HepG2 (cell line): ENCODE measurements at regions not wholly inside any gene's neighbourhood (a gene's known extent, or its start where the extent isn't known, plus 50 kb on each side); places are given as distances from the start of the nearest gene placed in this dataset.

Source experiments
- ATAC-seq: fragments of 200-7000 bp; cut with Tn5 transposase; 3 replicates; pipeline ENCODE4 v1.9.1; 2020; ENCODE audit warnings: mild to moderate bottlenecking, moderate library complexity
- BruUV-seq: library from RNA; stranded (reverse); fragments of 400-500 nt; replicated peaks from 2 replicates; lab custom pipeline; 2021; lab: Mats Ljungman, UMichigan
- CTCF ChIA-PET: fragments of 300-600 bp; formaldehyde crosslinking; extraction: SDS; loops from one replicate; lab custom pipeline; 2021; ENCODE audit warnings: low total read pairs, inconsistent platforms, low intra/inter-chr PET ratio; lab: Yijun Ruan, JAX
- POLR2A ChIA-PET: fragments of 350-600 bp; sonication (Branson Sonifier 250); formaldehyde crosslinking; loops from one replicate; lab custom pipeline; 2020; ENCODE audit warnings: antibody characterized with exemption, inconsistent platforms; lab: Yijun Ruan, JAX
- DNase-seq: peaks from one replicate; pipeline ENCODE4 v3.0.0-alpha.2; 2015; ENCODE audit warnings: low spot score
- FAIRE-seq: peaks from 3 replicates; lab custom pipeline; 2011; peaks lifted over from hg19 to GRCh38; lab: Jason Lieb, UNC
- H2AFZ ChIP-seq: one replicate; pipeline ENCODE4 v1.6.1; 2011; ENCODE audit warnings: low read length, inconsistent platforms
- H3K27ac ChIP-seq: fragments of 300-600 bp; 3 replicates; pipeline ENCODE4 v1.8.0; 2011; ENCODE audit warnings: mixed run types, mild to moderate bottlenecking, mixed read lengths, low read length, inconsistent platforms; ENCODE audit not compliant: insufficient read depth; ENCODE audit errors: extremely low read length
- H3K27me3 ChIP-seq, 2 experiments: fragments of 200-600 bp in 1 of 2; 2 replicates in 1 of 2; 3 replicates in 1 of 2; pipeline versions ENCODE4 v1.6.0 to v1.8.0; 2011; ENCODE audit warnings: low read length in 2 of 2, mild to moderate bottlenecking in 2 of 2, moderate library complexity in 2 of 2, inconsistent platforms in 1 of 2; ENCODE audit not compliant: insufficient read depth in 2 of 2, control insufficient read depth in 1 of 2
- H3K36me3 ChIP-seq, 2 experiments: fragments of 200-600 bp in 1 of 2; replicated peaks in 1 of 2; 2 replicates in 1 of 2; 3 replicates in 1 of 2; pipeline versions ENCODE4 v1.5.1 to v1.8.0; 2011; ENCODE audit warnings: low read length in 2 of 2, inconsistent platforms in 1 of 2; ENCODE audit not compliant: insufficient read depth in 2 of 2, control insufficient read depth in 1 of 2
- H3K4me1 ChIP-seq: 2 replicates; pipeline ENCODE4 v1.5.1; 2012; ENCODE audit warnings: low read length, inconsistent platforms; ENCODE audit not compliant: insufficient read depth
- H3K4me2 ChIP-seq: 2 replicates; pipeline ENCODE4 v1.6.0; 2011; ENCODE audit warnings: low read depth, low read length, inconsistent platforms
- H3K4me3 ChIP-seq, 3 experiments: fragments of 200-600 bp in 1 of 3; sonication (generic), shearing (Covaris generic) in 1 of 3; replicated peaks in 1 of 3; 2 replicates each; pipeline ENCODE4 v1.5.1; 2011 to 2016; ENCODE audit warnings: low read length in 3 of 3, inconsistent platforms in 2 of 3, low read depth in 2 of 3, mild to moderate bottlenecking in 2 of 3, control low read depth in 1 of 3, mixed read lengths in 1 of 3; ENCODE audit not compliant: insufficient read depth in 1 of 3
- H3K79me2 ChIP-seq: one replicate; pipeline ENCODE4 v1.6.1; 2011; ENCODE audit warnings: low read length, inconsistent platforms; ENCODE audit not compliant: insufficient read depth
- H3K9ac ChIP-seq: 2 replicates; pipeline ENCODE4 v1.6.0; 2011; ENCODE audit warnings: mild to moderate bottlenecking, low read depth, low read length, inconsistent platforms; ENCODE audit not compliant: insufficient read depth
- H3K9me3 ChIP-seq: 2 replicates; pipeline ENCODE4 v1.5.1; 2012; ENCODE audit warnings: mild to moderate bottlenecking, low read length
- H4K20me1 ChIP-seq: 2 replicates; pipeline ENCODE4 v1.6.0; 2011; ENCODE audit warnings: inconsistent platforms, mild to moderate bottlenecking, low read length, moderate library complexity; ENCODE audit not compliant: insufficient read depth
- CHCHD3 ChIP-seq: sonication (generic); formaldehyde crosslinking; IDR thresholded peaks from 2 replicates; pipeline ENCODE4 v1.8.0; 2022; ENCODE audit warnings: mild to moderate bottlenecking, missing genetic modification reagents, moderate library complexity
- FOXO1 ChIP-seq: sonication (generic); formaldehyde crosslinking; IDR thresholded peaks from 2 replicates; pipeline ENCODE4 v1.4.0; 2020; ENCODE audit warnings: missing genetic modification reagents
- FOXP1 ChIP-seq, 2 experiments: fragments of 450-650 bp in 1 of 2; IDR thresholded peaks; 2 replicates each; pipeline ENCODE4 v1.6.1; 2017 to 2018; ENCODE audit warnings: antibody characterized with exemption in 1 of 2
- PHF5A ChIP-seq: IDR thresholded peaks from one replicate; pipeline ENCODE4 v1.6.1; 2018; ENCODE audit warnings: low read depth, missing genetic modification reagents; ENCODE audit not compliant: unreplicated experiment
- RCOR2 ChIP-seq: IDR thresholded peaks from 2 replicates; pipeline ENCODE4 v1.6.1; 2016; ENCODE audit warnings: missing biosample characterization, missing genetic modification reagents
- REPIN1 ChIP-seq: sonication (generic); formaldehyde crosslinking; IDR thresholded peaks from 2 replicates; pipeline ENCODE4 v1.8.0; 2022; ENCODE audit warnings: missing genetic modification reagents, low read depth, mild to moderate bottlenecking, borderline replicate concordance
- TMF1 ChIP-seq: sonication (generic); formaldehyde crosslinking; IDR thresholded peaks from 2 replicates; pipeline ENCODE4 v1.8.1; 2022; ENCODE audit warnings: low read depth, missing genetic modification reagents
- U2AF2 ChIP-seq: fragments of 200-400 bp; formaldehyde crosslinking; IDR thresholded peaks from 2 replicates; pipeline ENCODE4 v1.6.1; 2017; ENCODE audit warnings: low read depth, mild to moderate bottlenecking, low read length
- ZKSCAN1 ChIP-seq: fragments of 150-350 bp; IDR thresholded peaks from 2 replicates; pipeline ENCODE4 v1.6.1; 2014; ENCODE audit warnings: low read length
- ZMYM4 ChIP-seq: sonication (generic); formaldehyde crosslinking; IDR thresholded peaks from 2 replicates; pipeline ENCODE4 v1.8.1; 2023; ENCODE audit warnings: mild to moderate bottlenecking, missing genetic modification reagents
- ZNF564 ChIP-seq: sonication (generic); formaldehyde crosslinking; IDR thresholded peaks from 2 replicates; pipeline ENCODE4 v1.8.1; 2023; ENCODE audit warnings: mild to moderate bottlenecking, missing genetic modification reagents
- ZNF614 ChIP-seq: IDR thresholded peaks from 2 replicates; pipeline ENCODE4 v1.6.1; 2018; ENCODE audit warnings: missing biosample characterization, missing genetic modification reagents, inconsistent platforms, borderline replicate concordance
- ZNF746 ChIP-seq: sonication (generic); formaldehyde crosslinking; IDR thresholded peaks from 2 replicates; pipeline ENCODE4 v1.8.0; 2022; ENCODE audit warnings: mild to moderate bottlenecking, missing genetic modification reagents
- WGBS: methylation state at CpG from one replicate; pipeline ENCODE4 v1.1.6; 2017; ENCODE audit warnings: low lambda C conversion rate; 5-methylcytosine and 5-hydroxymethylcytosine counted together
- in situ Hi-C: cut with HindIII; loops from 2 replicates; pipeline ENCODE4 v1.10.0; 2017; ENCODE audit warnings: low pct_unique_long_range_greater_than_20kb; ENCODE audit not compliant: extremely low pct_ligation_motif_present
- intact Hi-C: fragments of 100-400 bp; cut with micrococcal nuclease; formaldehyde crosslinking; loops from one replicate; pipeline ENCODE4 v1.10.0; 2022; ENCODE audit not compliant: unreplicated experiment
- TF ChIP-seq, protein P1 (sequence below): sonication (generic); formaldehyde crosslinking; IDR thresholded peaks from 2 replicates; pipeline ENCODE4 v1.5.0; 2020; ENCODE audit warnings: mild to moderate bottlenecking, low read depth, missing genetic modification reagents, borderline replicate concordance
- TF ChIP-seq, protein P2 (sequence below): sonication (generic); formaldehyde crosslinking; IDR thresholded peaks from 2 replicates; pipeline ENCODE4 v1.4.0; 2020; ENCODE audit warnings: missing genetic modification reagents

- ChIA-PET CTCF (no interaction called here), POLR2A (no interaction called here)
- intact Hi-C loops (no loop called here), in situ Hi-C loops (no loop called here)
- ATAC-seq (no peak), FAIRE-seq (no peak), DNase-seq (no peak)
- 11% methylated on average over 4 of the region's 4 CpGs for WGBS
- Histone ChIP-seq H3K27ac (no peak overlapping the region), H3K36me3 (no peaks in the 10 kb centered on the region), H4K20me1 (no peaks in the 10 kb centered on the region), H3K4me2 (no peak overlapping the region), H3K27me3 (peaks cover 0 to 3% of the 10 kb centered on the region in 2 experiments; a peak in 1 of 5 replicates), H3K9me3 (no peaks in the 10 kb centered on the region), H3K4me1 (no peaks in the 10 kb centered on the region), H3K9ac (no peak overlapping the region), H3K79me2 (no peaks in the 10 kb centered on the region), H3K4me3 (no peak overlapping the region), H2AFZ (no peak overlapping the region)
- no peak for TF ChIP-seq ZNF614 (CRISPR knock-in tag)
- no peak for TF ChIP-seq ZKSCAN1
- TF ChIP-seq CHCHD3 (CRISPR knock-in tag), result no peak
- TF ChIP-seq, protein P1, sequence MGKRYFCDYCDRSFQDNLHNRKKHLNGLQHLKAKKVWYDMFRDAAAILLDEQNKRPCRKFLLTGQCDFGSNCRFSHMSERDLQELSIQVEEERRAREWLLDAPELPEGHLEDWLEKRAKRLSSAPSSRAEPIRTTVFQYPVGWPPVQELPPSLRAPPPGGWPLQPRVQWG, result no peak
- no peak for TF ChIP-seq U2AF2
- TF ChIP-seq RCOR2 (CRISPR knock-in tag), result no peak
- no peak for TF ChIP-seq FOXO1 (CRISPR knock-in tag)
- TF ChIP-seq FOXP1 (IDR thresholded peaks at IDR 0.05), result no peak
- TF ChIP-seq FOXP1 (CRISPR knock-in tag; IDR thresholded peaks at IDR 0.05), result no peak
- no peak for TF ChIP-seq PHF5A (CRISPR knock-in tag)
- TF ChIP-seq ZNF564 (CRISPR knock-in tag), result no peak
- no peak for TF ChIP-seq ZMYM4 (CRISPR knock-in tag)
- no peak for TF ChIP-seq ZNF746 (CRISPR knock-in tag)
- no peak for TF ChIP-seq REPIN1 (CRISPR knock-in tag)
- TF ChIP-seq TMF1 (CRISPR knock-in tag), result no peak
- TF ChIP-seq, protein P2, sequence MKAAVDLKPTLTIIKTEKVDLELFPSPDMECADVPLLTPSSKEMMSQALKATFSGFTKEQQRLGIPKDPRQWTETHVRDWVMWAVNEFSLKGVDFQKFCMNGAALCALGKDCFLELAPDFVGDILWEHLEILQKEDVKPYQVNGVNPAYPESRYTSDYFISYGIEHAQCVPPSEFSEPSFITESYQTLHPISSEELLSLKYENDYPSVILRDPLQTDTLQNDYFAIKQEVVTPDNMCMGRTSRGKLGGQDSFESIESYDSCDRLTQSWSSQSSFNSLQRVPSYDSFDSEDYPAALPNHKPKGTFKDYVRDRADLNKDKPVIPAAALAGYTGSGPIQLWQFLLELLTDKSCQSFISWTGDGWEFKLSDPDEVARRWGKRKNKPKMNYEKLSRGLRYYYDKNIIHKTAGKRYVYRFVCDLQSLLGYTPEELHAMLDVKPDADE (CRISPR knock-in tag), result no peak
- BruUV-seq, result no TSS peak
Measured at GRCh38 chr3:3631114-3631513, 168.1 kb upstream of the LRRN1 start.
